NCI-H2171 (cell line): ENCODE measurements at regions not wholly inside any gene's neighbourhood (a gene's known extent, or its start where the extent isn't known, plus 50 kb on each side); places are given as distances from the start of the nearest gene placed in this dataset.
"Not testable (repeated sequence)": the region's sequence is repeated elsewhere in the genome, so short reads cannot be mapped to it uniquely, and the experiment has no call there.

Experiments used
- DNase-seq: peaks from one replicate; lab custom pipeline; 2025; lab: John Stamatoyannopoulos, UW

GRCh38 chr13:82593239-82593638 is 1289.0 kb downstream of the SLITRK1 start:
- no peak for DNase-seq

GRCh38 chr13:82571653-82572052 is 1310.6 kb downstream of the SLITRK1 start:
- DNase-seq: no peak

- no peak for DNase-seq
These were observed 1312.7 kb downstream of the SLITRK1 start for GRCh38 chr13:82569581-82569980.

- no peak for DNase-seq
These were observed 1315.4 kb downstream of the SLITRK1 start for GRCh38 chr13:82566864-82567263.

- DNase-seq: no peak
These were observed 1317.1 kb downstream of the SLITRK1 start for GRCh38 chr13:82565201-82565600.

- no peak for DNase-seq
These were observed 1321.4 kb downstream of the SLITRK1 start for GRCh38 chr13:82560889-82561288.

GRCh38 chr13:82522872-82523271 is 1359.4 kb downstream of the SLITRK1 start:
- DNase-seq: no peak

- DNase-seq: no peak
These were observed 1375.4 kb downstream of the SLITRK1 start for GRCh38 chr13:82506805-82507414.

GRCh38 chr13:82501834-82502233 is 1380.4 kb downstream of the SLITRK1 start:
- DNase-seq: no peak

GRCh38 chr13:82480415-82480814 is 1401.9 kb downstream of the SLITRK1 start:
- no peak for DNase-seq

- DNase-seq: no peak
These were observed 1404.8 kb downstream of the SLITRK1 start for GRCh38 chr13:82477436-82477835.

- DNase-seq: no peak
These were observed 1414.6 kb downstream of the SLITRK1 start for GRCh38 chr13:82467626-82468025.

GRCh38 chr13:82459575-82459974 is 1422.7 kb downstream of the SLITRK1 start:
- DNase-seq: not testable (repeated sequence)

GRCh38 chr13:82458169-82458568 is 1424.1 kb downstream of the SLITRK1 start:
- no peak for DNase-seq

- not testable (repeated sequence) for DNase-seq
These were observed 1424.7 kb downstream of the SLITRK1 start for GRCh38 chr13:82457548-82457947.

GRCh38 chr13:82447416-82448077 is 1434.7 kb downstream of the SLITRK1 start:
- no peak for DNase-seq

GRCh38 chr13:82439159-82439904 is 1442.9 kb downstream of the SLITRK1 start:
- no peak for DNase-seq

- DNase-seq: no peak
These were observed 1444.0 kb downstream of the SLITRK1 start for GRCh38 chr13:82438320-82438719.

GRCh38 chr13:82436099-82436585 is 1446.1 kb downstream of the SLITRK1 start:
- DNase-seq: no peak

- DNase-seq: no peak
These were observed 1449.3 kb downstream of the SLITRK1 start for GRCh38 chr13:82432949-82433348.

- no peak for DNase-seq
These were observed 1469.5 kb downstream of the SLITRK1 start for GRCh38 chr13:82412749-82413148.

GRCh38 chr13:82407321-82407720 is 1475.0 kb downstream of the SLITRK1 start:
- DNase-seq: no peak

GRCh38 chr13:82374719-82375118 is 1507.6 kb downstream of the SLITRK1 start:
- no peak for DNase-seq
